Endothelial cell of umbilical vein (primary cell): ENCODE measurements at regions not wholly inside any gene's neighbourhood (a gene's known extent, or its start where the extent isn't known, plus 50 kb on each side); places are given as distances from the start of the nearest gene placed in this dataset.

ENCODE experiments used
- BruUV-seq: library from RNA; stranded (reverse); fragments of 400-500 nt; replicated peaks from 2 replicates; lab custom pipeline; 2021; lab: Mats Ljungman, UMichigan
- CTCF ChIA-PET: fragments of 300-600, 350-600 bp; sonication (Branson Sonifier 250); formaldehyde crosslinking; loops from one replicate; lab custom pipeline; 2021; ENCODE audit warnings: antibody characterized with exemption, inconsistent platforms; lab: Charles Lee
- POLR2A ChIA-PET: fragments of 300-600, 350-600 bp; sonication (Branson Sonifier 250); formaldehyde crosslinking; loops from one replicate; lab custom pipeline; 2021; ENCODE audit warnings: antibody characterized with exemption, inconsistent platforms; lab: Charles Lee
- DNase-seq: peaks from one replicate; pipeline ENCODE4 v3.0.0-alpha.2; 2011; ENCODE audit warnings: low read depth, low spot score
- FAIRE-seq: peaks from 2 replicates; lab custom pipeline; 2011; peaks lifted over from hg19 to GRCh38; lab: Jason Lieb, UNC
- H2AFZ ChIP-seq: 2 replicates; pipeline ENCODE4 v1.6.0; 2012; ENCODE audit warnings: low read depth, low read length, control low read depth, inconsistent platforms
- H3K27ac ChIP-seq: 2 replicates; pipeline ENCODE4 v1.5.1; 2011; ENCODE audit warnings: low read depth, mild to moderate bottlenecking, control low read depth, low read length, moderate library complexity; ENCODE audit not compliant: insufficient read depth
- H3K27me3 ChIP-seq, 2 experiments: 2 replicates each; pipeline versions ENCODE4 v1.6.0 to v1.6.1; 2011; ENCODE audit warnings: low read length in 2 of 2, mixed read lengths in 1 of 2; ENCODE audit not compliant: control insufficient read depth in 2 of 2, insufficient read depth in 2 of 2
- H3K36me3 ChIP-seq, 2 experiments: 2 replicates in 1 of 2; 3 replicates in 1 of 2; pipeline ENCODE4 v1.5.1; 2011; ENCODE audit warnings: low read length in 2 of 2, mild to moderate bottlenecking in 1 of 2, moderate library complexity in 1 of 2; ENCODE audit not compliant: control insufficient read depth in 2 of 2, insufficient read depth in 2 of 2; ENCODE audit errors: extremely low read depth in 1 of 2
- H3K4me1 ChIP-seq: 3 replicates; pipeline ENCODE4 v1.5.1; 2011; ENCODE audit warnings: mild to moderate bottlenecking, low read length; ENCODE audit not compliant: control insufficient read depth, insufficient read depth; ENCODE audit errors: extremely low read depth
- H3K4me2 ChIP-seq: 2 replicates; pipeline ENCODE4 v1.6.1; 2011; ENCODE audit warnings: low read length, control low read depth, mixed read lengths; ENCODE audit not compliant: insufficient read depth
- H3K4me3 ChIP-seq, 3 experiments: fragments of 200-600 bp in 1 of 3; sonication (generic), shearing (Covaris generic) in 1 of 3; replicated peaks in 1 of 3; 2 replicates each; pipeline ENCODE4 v1.5.1; 2011 to 2016; ENCODE audit warnings: control low read depth in 3 of 3, low read length in 3 of 3, mild to moderate bottlenecking in 2 of 3, inconsistent platforms in 1 of 3, low read depth in 1 of 3, moderate library complexity in 1 of 3; ENCODE audit not compliant: insufficient read depth in 1 of 3
- H3K79me2 ChIP-seq: 2 replicates; pipeline ENCODE4 v1.6.0; 2012; ENCODE audit warnings: low read length, inconsistent platforms; ENCODE audit not compliant: control insufficient read depth, insufficient read depth
- H3K9ac ChIP-seq: replicated peaks from 2 replicates; pipeline ENCODE3; 2011; ENCODE audit warnings: low read length, control low read depth; ENCODE audit not compliant: insufficient read depth; ENCODE audit errors: extremely low read depth
- H3K9me1 ChIP-seq: replicated peaks from 3 replicates; pipeline ENCODE4 v1.6.0; 2011; ENCODE audit warnings: mild to moderate bottlenecking, low read length; ENCODE audit not compliant: control insufficient read depth, insufficient read depth; ENCODE audit errors: extremely low read depth
- H3K9me3 ChIP-seq: replicated peaks from 2 replicates; pipeline ENCODE4 v1.5.1; 2012; ENCODE audit warnings: low read length, inconsistent platforms; ENCODE audit not compliant: control insufficient read depth, insufficient read depth
- H4K20me1 ChIP-seq: replicated peaks from 2 replicates; pipeline ENCODE3; 2011; ENCODE audit warnings: mild to moderate bottlenecking, low read length; ENCODE audit not compliant: control insufficient read depth, insufficient read depth; ENCODE audit errors: extremely low read depth
- EZH2 ChIP-seq: IDR thresholded peaks from 2 replicates; pipeline ENCODE4 v1.6.1; 2012; ENCODE audit warnings: borderline replicate concordance, low read depth, mild to moderate bottlenecking, moderate library complexity, low read length, inconsistent platforms; ENCODE audit not compliant: severe bottlenecking
- FOS ChIP-seq: IDR thresholded peaks from 2 replicates; pipeline ENCODE4 v1.6.1; 2011; ENCODE audit warnings: mild to moderate bottlenecking, low read length, moderate library complexity, borderline replicate concordance; ENCODE audit not compliant: insufficient read depth
- GATA2 ChIP-seq: IDR thresholded peaks from 2 replicates; pipeline ENCODE4 v1.7.0; 2011; ENCODE audit warnings: low read depth, mild to moderate bottlenecking, moderate library complexity, mixed read lengths, low read length; ENCODE audit not compliant: insufficient read length, insufficient read depth
- JUN ChIP-seq: IDR thresholded peaks from 2 replicates; pipeline ENCODE4 v1.6.1; 2011; ENCODE audit warnings: borderline replicate concordance, low read depth; ENCODE audit not compliant: insufficient read length, insufficient read depth
- MYC ChIP-seq: IDR thresholded peaks from one replicate; pipeline ENCODE4 v1.6.1; 2011; ENCODE audit warnings: mild to moderate bottlenecking, low read depth, low read length
- POLR2A ChIP-seq: IDR thresholded peaks from 2 replicates; pipeline ENCODE4 v1.6.1; 2012; ENCODE audit warnings: low read depth, mild to moderate bottlenecking, control low read depth, low read length
- POLR2AphosphoS5 ChIP-seq: IDR thresholded peaks from 2 replicates; pipeline ENCODE4 v1.6.1; 2012; ENCODE audit warnings: low read depth, mild to moderate bottlenecking, control low read depth, low read length, moderate library complexity; ENCODE audit not compliant: insufficient read depth
- dilution Hi-C: fragments of 300-500 bp; cut with MboI; formaldehyde crosslinking; loops from one replicate; pipeline ENCODE4 v1.15.0; 2019; ENCODE audit warnings: low sequenced_read_pairs; ENCODE audit not compliant: extremely low pct_ligation_motif_present
- intact Hi-C: fragments of 100-400 bp; cut with micrococcal nuclease; formaldehyde crosslinking; loops from one replicate; pipeline ENCODE4 v1.10.0; 2022
- TF ChIP-seq, protein P1 (sequence below): IDR thresholded peaks from 2 replicates; pipeline ENCODE4 v1.6.1; 2011; ENCODE audit not compliant: insufficient read depth, insufficient read length
- TF ChIP-seq, protein P2 (sequence below), 2 donors: IDR thresholded peaks; 1 replicate in 1 of 2; 2 replicates in 1 of 2; pipeline ENCODE4 v1.5.1; 2011; ENCODE audit warnings: low read length in 2 of 2, mild to moderate bottlenecking in 2 of 2, moderate library complexity in 2 of 2, control low read depth in 1 of 2, inconsistent platforms in 1 of 2, low read depth in 1 of 2; ENCODE audit not compliant: insufficient read depth in 1 of 2; ENCODE audit errors: extremely low read depth in 1 of 2

DNA sequence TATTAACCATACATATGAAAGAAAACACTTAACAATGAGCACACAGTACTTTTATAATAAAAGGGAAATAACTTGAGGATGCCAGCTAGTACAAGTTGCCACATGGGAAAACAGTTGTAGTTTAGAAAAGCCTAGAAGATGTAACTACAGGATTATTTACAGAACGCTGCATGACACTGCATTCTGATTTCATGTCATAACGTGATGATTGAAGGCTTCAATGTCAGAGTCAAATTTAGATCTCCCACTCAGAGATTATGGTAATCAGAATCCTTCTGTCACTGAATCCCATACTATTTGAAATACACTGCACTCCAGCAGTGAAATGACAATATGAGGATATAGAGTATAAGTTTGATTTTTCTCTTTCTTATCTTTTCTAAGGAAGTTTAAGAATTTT lies 253.9 kb upstream of the LRRN1 start:
- Histone ChIP-seq H2AFZ (no peak overlapping the region), H3K4me1 (no peaks in the 10 kb centered on the region), H3K9me1 (no peaks in the 10 kb centered on the region), H3K9ac (no peak overlapping the region), H3K27ac (no peak overlapping the region), H4K20me1 (no peaks in the 10 kb centered on the region), H3K36me3 (no peaks in the 10 kb centered on the region), H3K27me3 (no peaks in the 10 kb centered on the region), H3K4me3 (no peak overlapping the region), H3K4me2 (no peak overlapping the region), H3K9me3 (peaks cover 7% of the 10 kb centered on the region), H3K79me2 (no peaks in the 10 kb centered on the region)
- dilution Hi-C loops, result no loop called here
- ChIA-PET POLR2A (no interaction called here), CTCF (interaction anchor here (0.6 kb wide), 1 partner anchor 1059 kb away, joined by 3 read pairs; no protein-coding TSS in a partner anchor)
- TF ChIP-seq FOS, result no peak
- TF ChIP-seq POLR2AphosphoS5, result no peak
- TF ChIP-seq EZH2, result no peak
- no peak for TF ChIP-seq JUN
- TF ChIP-seq, protein P1, sequence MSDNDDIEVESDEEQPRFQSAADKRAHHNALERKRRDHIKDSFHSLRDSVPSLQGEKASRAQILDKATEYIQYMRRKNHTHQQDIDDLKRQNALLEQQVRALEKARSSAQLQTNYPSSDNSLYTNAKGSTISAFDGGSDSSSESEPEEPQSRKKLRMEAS, result no peak
- no peak for TF ChIP-seq GATA2
- no peak for TF ChIP-seq POLR2A
- TF ChIP-seq, protein P2, sequence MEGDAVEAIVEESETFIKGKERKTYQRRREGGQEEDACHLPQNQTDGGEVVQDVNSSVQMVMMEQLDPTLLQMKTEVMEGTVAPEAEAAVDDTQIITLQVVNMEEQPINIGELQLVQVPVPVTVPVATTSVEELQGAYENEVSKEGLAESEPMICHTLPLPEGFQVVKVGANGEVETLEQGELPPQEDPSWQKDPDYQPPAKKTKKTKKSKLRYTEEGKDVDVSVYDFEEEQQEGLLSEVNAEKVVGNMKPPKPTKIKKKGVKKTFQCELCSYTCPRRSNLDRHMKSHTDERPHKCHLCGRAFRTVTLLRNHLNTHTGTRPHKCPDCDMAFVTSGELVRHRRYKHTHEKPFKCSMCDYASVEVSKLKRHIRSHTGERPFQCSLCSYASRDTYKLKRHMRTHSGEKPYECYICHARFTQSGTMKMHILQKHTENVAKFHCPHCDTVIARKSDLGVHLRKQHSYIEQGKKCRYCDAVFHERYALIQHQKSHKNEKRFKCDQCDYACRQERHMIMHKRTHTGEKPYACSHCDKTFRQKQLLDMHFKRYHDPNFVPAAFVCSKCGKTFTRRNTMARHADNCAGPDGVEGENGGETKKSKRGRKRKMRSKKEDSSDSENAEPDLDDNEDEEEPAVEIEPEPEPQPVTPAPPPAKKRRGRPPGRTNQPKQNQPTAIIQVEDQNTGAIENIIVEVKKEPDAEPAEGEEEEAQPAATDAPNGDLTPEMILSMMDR (IDR thresholded peaks at IDR 0.05; ENCODE audit: extremely low read depth in 1 of 2, insufficient read depth in 1 of 2, low read depth in 1 of 2, low read length in 2 of 2), result no peak
- no peak for TF ChIP-seq MYC
- FAIRE-seq, result no peak
- BruUV-seq, result no TSS peak
- DNase-seq, result no peak
- intact Hi-C loops, result no loop called here
